HAP-1 (cell line): ENCODE measurements at regions not wholly inside any gene's neighbourhood (a gene's known extent, or its start where the extent isn't known, plus 50 kb on each side); places are given as distances from the start of the nearest gene placed in this dataset.

Source experiments
- DNase-seq, 2 experiments: peaks; one replicate each; pipeline ENCODE4 v3.0.0-alpha.2; 2016 to 2020; ENCODE audit warnings: low spot score in 2 of 2
- H3K27me3 ChIP-seq: fragments of 250-450 bp; sonication (Bioruptor Pico); 2 replicates; pipeline ENCODE4 v1.5.1; 2020; ENCODE audit warnings: low read depth, mild to moderate bottlenecking, moderate library complexity
- H3K36me3 ChIP-seq: fragments of 250-450 bp; sonication (Bioruptor Pico); replicated peaks from 2 replicates; pipeline ENCODE4 v1.5.1; 2020; ENCODE audit warnings: mild to moderate bottlenecking
- H3K4me1 ChIP-seq: fragments of 250-450 bp; sonication (Bioruptor Pico); 2 replicates; pipeline ENCODE4 v1.5.1; 2020; ENCODE audit warnings: mild to moderate bottlenecking
- H3K4me3 ChIP-seq: fragments of 250-450 bp; sonication (Bioruptor Pico); 2 replicates; pipeline ENCODE4 v1.5.1; 2020; ENCODE audit warnings: mild to moderate bottlenecking, moderate library complexity
- H3K9me3 ChIP-seq: fragments of 250-450 bp; sonication (Bioruptor Pico); 2 replicates; pipeline ENCODE4 v1.5.1; 2020; ENCODE audit warnings: mild to moderate bottlenecking, moderate library complexity
- in situ Hi-C: fragments of 300-500 bp; cut with MboI; formaldehyde crosslinking; loops from 3 replicates; pipeline ENCODE4 v1.14.3; 2020; ENCODE audit warnings: low sequenced_read_pairs, inconsistent platforms, mixed read lengths

- in situ Hi-C loops: no loop called here
- DNase-seq: no peak
- Histone ChIP-seq H3K9me3 (no peaks in the 10 kb centered on the region), H3K4me1 (no peaks in the 10 kb centered on the region), H3K4me3 (no peak overlapping the region), H3K36me3 (no peaks in the 10 kb centered on the region), H3K27me3 (no peaks in the 10 kb centered on the region)
Observed at GRCh38 chr3:132203889-132204596, 113.2 kb upstream of the ACP3 start.

GRCh38 chr3:132205609-132206008 lies 111.6 kb upstream of the ACP3 start:
- no peak overlapping the region for H3K4me3 ChIP-seq
- in situ Hi-C loops: no loop called here
- no peaks in the 10 kb centered on the region for H3K9me3 ChIP-seq
- no peaks in the 10 kb centered on the region for H3K27me3 ChIP-seq
- no peaks in the 10 kb centered on the region for H3K36me3 ChIP-seq
- H3K4me1 ChIP-seq: no peaks in the 10 kb centered on the region
- no peak for DNase-seq

GRCh38 chr3:132209855-132210254 lies 107.4 kb upstream of the ACP3 start:
- Histone ChIP-seq H3K36me3 (no peaks in the 10 kb centered on the region), H3K9me3 (no peaks in the 10 kb centered on the region), H3K4me1 (no peaks in the 10 kb centered on the region), H3K27me3 (no peaks in the 10 kb centered on the region), H3K4me3 (no peak overlapping the region)
- in situ Hi-C loops: no loop called here
- no peak for DNase-seq

- in situ Hi-C loops: no loop called here
- DNase-seq: peak in 1 of 2 experiments; percentile 41
- H3K27me3 ChIP-seq: no peaks in the 10 kb centered on the region
Observed at GRCh38 chr3:132210476-132211346, 106.5 kb upstream of the ACP3 start.

GRCh38 chr3:132211896-132212295 lies 105.3 kb upstream of the ACP3 start:
- H3K27me3 ChIP-seq: no peaks in the 10 kb centered on the region
- H3K4me3 ChIP-seq: no peak overlapping the region
- no peaks in the 10 kb centered on the region for H3K9me3 ChIP-seq
- H3K36me3 ChIP-seq: no peaks in the 10 kb centered on the region
- in situ Hi-C loops: no loop called here
- H3K4me1 ChIP-seq: no peaks in the 10 kb centered on the region
- no peak for DNase-seq

More at GRCh38 chr3:132210476-132211346, 106.5 kb upstream of the ACP3 start:
- Histone ChIP-seq H3K4me1 (no peaks in the 10 kb centered on the region), H3K9me3 (no peaks in the 10 kb centered on the region), H3K36me3 (no peaks in the 10 kb centered on the region), H3K4me3 (no peak overlapping the region)

GRCh38 chr3:132218817-132219755 lies 98.1 kb upstream of the ACP3 start:
- DNase-seq: no peak
- Histone ChIP-seq H3K9me3 (no peaks in the 10 kb centered on the region), H3K27me3 (no peaks in the 10 kb centered on the region), H3K4me3 (no peak overlapping the region), H3K4me1 (no peaks in the 10 kb centered on the region), H3K36me3 (no peaks in the 10 kb centered on the region)
- in situ Hi-C loops: no loop called here

GRCh38 chr3:132220986-132221385 lies 96.2 kb upstream of the ACP3 start:
- in situ Hi-C loops: no loop called here

GRCh38 chr3:132222868-132223538 lies 94.2 kb upstream of the ACP3 start:
- no peaks in the 10 kb centered on the region for H3K36me3 ChIP-seq
- H3K4me1 ChIP-seq: no peaks in the 10 kb centered on the region
- DNase-seq: peak; percentile 9 to 10
- no peaks in the 10 kb centered on the region for H3K9me3 ChIP-seq
- H3K4me3 ChIP-seq: no peak overlapping the region
- in situ Hi-C loops: no loop called here
- H3K27me3 ChIP-seq: no peaks in the 10 kb centered on the region

More at GRCh38 chr3:132220986-132221385, 96.2 kb upstream of the ACP3 start:
- no peak for DNase-seq
- Histone ChIP-seq H3K27me3 (no peaks in the 10 kb centered on the region), H3K4me3 (no peak overlapping the region), H3K9me3 (no peaks in the 10 kb centered on the region), H3K36me3 (no peaks in the 10 kb centered on the region), H3K4me1 (no peaks in the 10 kb centered on the region)

GRCh38 chr3:132225664-132226063 lies 91.5 kb upstream of the ACP3 start:
- no peak for DNase-seq
- Histone ChIP-seq H3K9me3 (no peaks in the 10 kb centered on the region), H3K4me3 (no peak overlapping the region), H3K27me3 (no peaks in the 10 kb centered on the region), H3K4me1 (no peaks in the 10 kb centered on the region), H3K36me3 (no peaks in the 10 kb centered on the region)
- in situ Hi-C loops: no loop called here

GRCh38 chr3:132228923-132229322 lies 88.3 kb upstream of the ACP3 start:
- Histone ChIP-seq H3K9me3 (no peaks in the 10 kb centered on the region), H3K36me3 (no peaks in the 10 kb centered on the region), H3K4me1 (no peaks in the 10 kb centered on the region), H3K27me3 (no peaks in the 10 kb centered on the region), H3K4me3 (no peak overlapping the region)
- in situ Hi-C loops: no loop called here
- DNase-seq: no peak

GRCh38 chr3:132229641-132230040 lies 87.6 kb upstream of the ACP3 start:
- no peaks in the 10 kb centered on the region for H3K36me3 ChIP-seq
- H3K27me3 ChIP-seq: no peaks in the 10 kb centered on the region
- no peaks in the 10 kb centered on the region for H3K4me1 ChIP-seq
- in situ Hi-C loops: no loop called here
- no peak overlapping the region for H3K4me3 ChIP-seq
- no peak for DNase-seq
- H3K9me3 ChIP-seq: no peaks in the 10 kb centered on the region

GRCh38 chr3:132230156-132231000 lies 86.8 kb upstream of the ACP3 start:
- H3K36me3 ChIP-seq: no peaks in the 10 kb centered on the region
- H3K27me3 ChIP-seq: no peaks in the 10 kb centered on the region
- no peaks in the 10 kb centered on the region for H3K4me1 ChIP-seq
- no peak for DNase-seq
- in situ Hi-C loops: no loop called here
- H3K9me3 ChIP-seq: no peaks in the 10 kb centered on the region
- no peak overlapping the region for H3K4me3 ChIP-seq
